ENCODE measurements at regions not wholly inside any gene's neighbourhood (a gene's known extent, or its start where the extent isn't known, plus 50 kb on each side); places are given as distances from the start of the nearest gene placed in this dataset.

- H3K4me3 ChIP-seq (ENCODE audit: low read depth in 2 of 2, low read length in 1 of 2) = no peak overlapping the region
- H3K79me2 ChIP-seq (ENCODE audit: insufficient read depth) = no peaks in the 10 kb centered on the region
- H3K9ac ChIP-seq = no peak overlapping the region
- H3K9me2 ChIP-seq = no peaks in the 10 kb centered on the region
- no peak overlapping the region for H3K4me2 ChIP-seq
- CTCF ChIA-PET = no interaction called here
- no peaks in the 10 kb centered on the region for H4K20me1 ChIP-seq (ENCODE audit: insufficient read depth)
- no peaks in the 10 kb centered on the region for H3F3A ChIP-seq (replicated peaks; ENCODE audit: insufficient read depth)
- H3K27ac ChIP-seq (ENCODE audit: low read depth in 2 of 2, low read length in 1 of 2) = no peak overlapping the region
- no peaks in the 10 kb centered on the region for H3K36me3 ChIP-seq (replicated peaks in 1 of 2; ENCODE audit: control insufficient read depth in 1 of 2, insufficient read depth in 2 of 2, low read length in 1 of 2)
- H2AFZ ChIP-seq (ENCODE audit: low read depth) = no peak overlapping the region
- POLR2A ChIA-PET = no interaction called here
- 32% methylated on average over 4 of the region's 4 CpGs for WGBS (ENCODE audit: low lambda C conversion rate)
- no peaks in the 10 kb centered on the region for H3K9me3 ChIP-seq
- H3K27me3 ChIP-seq (ENCODE audit: insufficient read depth) = peaks cover 19% of the 10 kb centered on the region; the same call in 1 of the 2 replicates
- DNase-seq = no peak
- no peaks in the 10 kb centered on the region for H3K4me1 ChIP-seq (ENCODE audit: control insufficient read depth in 1 of 2, insufficient read depth in 2 of 2, low read depth in 1 of 2, low read length in 1 of 2)
- TF ChIP-seq PBX3 (IDR thresholded peaks at IDR 0.05) (no peak), MEF2A (IDR thresholded peaks at IDR 0.05; ENCODE audit: borderline replicate concordance, low read depth) (no peak), EZH2phosphoT487 (IDR thresholded peaks at IDR 0.05; ENCODE audit: borderline replicate concordance, low read depth) (no peak)
These were observed 117.1 kb upstream of the MYOCD start for GRCh38 chr17:12548558-12548957.

GRCh38 chr17:12549499-12550041 is 116.1 kb upstream of the MYOCD start:
- Histone ChIP-seq H4K20me1 (ENCODE audit: insufficient read depth) (no peaks in the 10 kb centered on the region), H3K9me3 (no peaks in the 10 kb centered on the region), H3K27ac (ENCODE audit: low read depth in 2 of 2, low read length in 1 of 2) (no peak overlapping the region), H3F3A (replicated peaks; ENCODE audit: insufficient read depth) (no peaks in the 10 kb centered on the region), H3K27me3 (ENCODE audit: insufficient read depth) (peaks cover 15% of the 10 kb centered on the region; the same call in 1 of the 2 replicates), H3K4me2 (no peak overlapping the region), H3K9ac (no peak overlapping the region), H3K4me3 (ENCODE audit: low read depth in 2 of 2, low read length in 1 of 2) (no peak overlapping the region), H3K36me3 (replicated peaks in 1 of 2; ENCODE audit: control insufficient read depth in 1 of 2, insufficient read depth in 2 of 2, low read length in 1 of 2) (no peaks in the 10 kb centered on the region), H3K4me1 (ENCODE audit: control insufficient read depth in 1 of 2, insufficient read depth in 2 of 2, low read depth in 1 of 2, low read length in 1 of 2) (no peaks in the 10 kb centered on the region), H3K9me2 (no peaks in the 10 kb centered on the region), H3K79me2 (ENCODE audit: insufficient read depth) (no peaks in the 10 kb centered on the region), H2AFZ (ENCODE audit: low read depth) (no peak overlapping the region)
- TF ChIP-seq FOSL2 (IDR thresholded peaks at IDR 0.05; ENCODE audit: borderline replicate concordance, low read depth) (no peak), FOXM1 (IDR thresholded peaks at IDR 0.05; ENCODE audit: low read depth) (no peak), ZBTB33 (IDR thresholded peaks at IDR 0.05; ENCODE audit: borderline replicate concordance, low read depth) (no peak), TAF1 (IDR thresholded peaks at IDR 0.05; ENCODE audit: borderline replicate concordance, low read depth, low read length) (no peak), MXI1 (IDR thresholded peaks at IDR 0.05; ENCODE audit: low read depth, low read length) (no peak), EZH2phosphoT487 (IDR thresholded peaks at IDR 0.05; ENCODE audit: borderline replicate concordance, low read depth) (no peak), REST (IDR thresholded peaks at IDR 0.05; ENCODE audit: low read depth, low read length) (no peak), ELF1 (IDR thresholded peaks at IDR 0.05) (no peak), USF1 (IDR thresholded peaks at IDR 0.05; ENCODE audit: borderline replicate concordance, low read depth) (no peak), CHD2 (IDR thresholded peaks at IDR 0.05; ENCODE audit: low read length, partially characterized antibody) (no peak), RCOR1 (IDR thresholded peaks at IDR 0.05; ENCODE audit: low read length) (no peak), NFIC (IDR thresholded peaks at IDR 0.05; ENCODE audit: borderline replicate concordance) (no peak), YY1 (IDR thresholded peaks at IDR 0.05; ENCODE audit: low read depth) (no peak)
- ChIA-PET CTCF (interaction anchor here (1.0 kb wide), 1 partner anchor 453 kb away, joined by 3 read pairs; no protein-coding TSS in a partner anchor), POLR2A (no interaction called here)
- 11% methylated on average over 14 of the region's 14 CpGs for WGBS (ENCODE audit: low lambda C conversion rate)
- DNase-seq = no peak

Measured in SK-N-SH (cell line).